AG09309 (cell line): ENCODE measurements at regions not wholly inside any gene's neighbourhood (a gene's known extent, or its start where the extent isn't known, plus 50 kb on each side); places are given as distances from the start of the nearest gene placed in this dataset.

Experiments used
- DNase-seq: peaks from one replicate; pipeline ENCODE4 v3.0.0-alpha.2; 2010; ENCODE audit warnings: low read depth
- H3K4me3 ChIP-seq: 2 replicates; pipeline ENCODE4 v1.5.1; 2011; ENCODE audit warnings: mild to moderate bottlenecking, low read depth, low read length, moderate library complexity; ENCODE audit not compliant: control insufficient read depth
- CTCF ChIP-seq: IDR thresholded peaks from 2 replicates; pipeline ENCODE4 v1.5.1; 2011; ENCODE audit warnings: mild to moderate bottlenecking, low read depth, low read length, inconsistent platforms; ENCODE audit not compliant: insufficient read depth, control insufficient read depth; ENCODE audit errors: missing control alignments

- no peak for TF ChIP-seq CTCF
- H3K4me3 ChIP-seq, result no peak overlapping the region
- DNase-seq, result no peak
These were observed 198.7 kb upstream of the MAP3K1 start for GRCh38 chr5:56616454-56617160.

- H3K4me3 ChIP-seq, result no peak overlapping the region
- no peak for DNase-seq
- TF ChIP-seq CTCF, result no peak
These were observed 199.8 kb upstream of the MAP3K1 start for GRCh38 chr5:56615361-56616153.

DNA sequence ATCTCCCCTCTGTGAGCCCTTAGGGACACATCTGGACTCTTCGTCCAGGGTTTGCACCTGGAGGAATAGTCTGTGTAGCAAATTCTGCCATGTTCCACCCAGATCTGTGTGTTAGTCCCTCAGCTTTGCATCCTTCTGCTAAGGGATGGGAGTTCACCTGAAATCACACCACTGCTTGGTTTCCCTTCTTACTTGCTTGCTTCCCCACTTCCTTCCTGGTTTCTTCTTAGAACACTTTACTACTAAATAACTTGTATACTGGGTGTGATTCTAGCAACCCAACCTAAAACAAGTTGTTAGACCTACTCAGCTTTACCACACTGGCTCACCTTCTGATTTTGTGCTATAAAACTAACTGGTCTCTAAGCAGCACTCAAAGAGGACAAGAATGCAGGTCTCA lies 202.6 kb upstream of the MAP3K1 start:
- no peak for DNase-seq
- no peak overlapping the region for H3K4me3 ChIP-seq
- no peak for TF ChIP-seq CTCF

GRCh38 chr5:56612353-56612752 lies 203.0 kb upstream of the MAP3K1 start:
- no peak for DNase-seq
- no peak for TF ChIP-seq CTCF
- no peak overlapping the region for H3K4me3 ChIP-seq

GRCh38 chr5:56610093-56610698 lies 205.2 kb upstream of the MAP3K1 start:
- DNase-seq, result no peak
- no peak overlapping the region for H3K4me3 ChIP-seq
- TF ChIP-seq CTCF, result no peak

- no peak for DNase-seq
- TF ChIP-seq CTCF, result no peak
- H3K4me3 ChIP-seq, result no peak overlapping the region
These were observed 207.0 kb upstream of the MAP3K1 start for GRCh38 chr5:56608217-56608925.
